K562 (cell line): ENCODE measurements at regions not wholly inside any gene's neighbourhood (a gene's known extent, or its start where the extent isn't known, plus 50 kb on each side); places are given as distances from the start of the nearest gene placed in this dataset.

Experiments
- ATAC-seq: fragments of 200-7000 bp; cut with Tn5 transposase; 3 replicates; pipeline ENCODE4 v1.9.1; 2020; ENCODE audit warnings: moderate library complexity
- BruUV-seq: library from RNA; stranded (reverse); fragments of 400-500 nt; replicated peaks from 2 replicates; lab custom pipeline; 2021; lab: Mats Ljungman, UMichigan
- CTCF ChIA-PET: fragments of 300-600 bp; formaldehyde crosslinking; extraction: SDS; loops from one replicate; lab custom pipeline; 2021; ENCODE audit warnings: low intra/inter-chr PET ratio; lab: Yijun Ruan, JAX
- POLR2A ChIA-PET: fragments of 300-600, 350-650 bp; sonication (Branson Sonifier 250); formaldehyde crosslinking; extraction: SDS; loops from one replicate; lab custom pipeline; 2021; ENCODE audit warnings: antibody characterized with exemption, inconsistent platforms; lab: Yijun Ruan, JAX
- DNase-seq, 4 experiments: peaks; one replicate each; pipeline versions ENCODE4 v3.0.0 to v3.0.0-alpha.2; 2011 to 2018; ENCODE audit warnings: low spot score in 3 of 4, mixed read lengths in 3 of 4; ENCODE audit errors: extremely low read depth in 1 of 4
- FAIRE-seq: peaks from 2 replicates; lab custom pipeline; 2011; peaks lifted over from hg19 to GRCh38; lab: Jason Lieb, UNC
- H2AFZ ChIP-seq: 2 replicates; pipeline ENCODE4 v1.6.0; 2011; ENCODE audit warnings: low read depth, low read length, control low read depth, inconsistent platforms
- H3K27ac ChIP-seq: fragments of 200-600 bp; 3 replicates; pipeline ENCODE4 v1.8.0; 2011; ENCODE audit warnings: low read depth, mild to moderate bottlenecking, control low read depth, inconsistent platforms, low read length, moderate library complexity, mixed read lengths; ENCODE audit errors: extremely low read depth
- H3K27me3 ChIP-seq, 2 experiments: fragments of 300-600 bp in 1 of 2; 2 replicates in 1 of 2; 3 replicates in 1 of 2; pipeline versions ENCODE4 v1.6.0 to v1.8.0; 2011; ENCODE audit warnings: inconsistent platforms in 2 of 2, low read length in 2 of 2, mild to moderate bottlenecking in 1 of 2, mixed read lengths in 1 of 2, moderate library complexity in 1 of 2; ENCODE audit not compliant: control insufficient read depth in 2 of 2, insufficient read depth in 2 of 2
- H3K36me3 ChIP-seq: fragments of 300-600 bp; 3 replicates; pipeline ENCODE4 v1.8.0; 2011; ENCODE audit warnings: mild to moderate bottlenecking, low read length, inconsistent platforms; ENCODE audit not compliant: control insufficient read depth, insufficient read depth
- H3K4me1 ChIP-seq, 2 experiments: fragments of 200-600 bp in 1 of 2; replicated peaks in 1 of 2; 2 replicates in 1 of 2; 3 replicates in 1 of 2; pipeline versions ENCODE4 v1.5.1 to v1.8.0; 2011; ENCODE audit warnings: inconsistent platforms in 2 of 2, low read length in 2 of 2, mild to moderate bottlenecking in 1 of 2, mixed read lengths in 1 of 2, moderate library complexity in 1 of 2; ENCODE audit not compliant: control insufficient read depth in 2 of 2, insufficient read depth in 2 of 2
- H3K4me2 ChIP-seq: 2 replicates; pipeline ENCODE4 v1.6.1; 2011; ENCODE audit warnings: low read length, control low read depth, inconsistent platforms, mixed read lengths; ENCODE audit not compliant: insufficient read depth
- H3K4me3 ChIP-seq: fragments of 200-600 bp; sonication (generic), shearing (Covaris generic); 2 replicates; pipeline ENCODE4 v1.5.1; 2016; ENCODE audit warnings: control low read depth, inconsistent platforms
- H3K79me2 ChIP-seq: fragments of 200-600 bp; 3 replicates; pipeline ENCODE4 v1.8.0; 2011; ENCODE audit warnings: low read length, inconsistent platforms; ENCODE audit not compliant: control insufficient read depth, insufficient read depth
- H3K9ac ChIP-seq, 2 experiments: 2 replicates each; pipeline versions ENCODE4 v1.6.0 to v1.6.1; 2011; ENCODE audit warnings: low read depth in 2 of 2, low read length in 2 of 2, control low read depth in 1 of 2, inconsistent platforms in 1 of 2, mild to moderate bottlenecking in 1 of 2, mixed read lengths in 1 of 2; ENCODE audit not compliant: insufficient read depth in 1 of 2
- H3K9me1 ChIP-seq: one replicate; pipeline ENCODE4 v1.6.0; 2011; ENCODE audit warnings: inconsistent platforms, mild to moderate bottlenecking, low read length, moderate library complexity; ENCODE audit not compliant: control insufficient read depth, insufficient read depth
- H3K9me3 ChIP-seq: replicated peaks from 2 replicates; pipeline ENCODE4 v1.5.1; 2011; ENCODE audit warnings: low read depth, low read length, inconsistent platforms; ENCODE audit not compliant: control insufficient read depth, insufficient read depth
- H4K20me1 ChIP-seq: replicated peaks from 2 replicates; pipeline ENCODE4 v1.6.1; 2011; ENCODE audit warnings: low read length, inconsistent platforms, mixed read lengths; ENCODE audit not compliant: control insufficient read depth, insufficient read depth
- ARNT ChIP-seq, 2 experiments: fragments of 450-650 bp; IDR thresholded peaks; 2 replicates each; pipeline ENCODE4 v1.6.1; 2016; ENCODE audit warnings: mild to moderate bottlenecking in 1 of 2
- BACH1 ChIP-seq: fragments of 200-800 bp; sonication (Bioruptor generic); IDR thresholded peaks from 2 replicates; pipeline ENCODE4 v1.6.1; 2016; ENCODE audit warnings: missing genetic modification characterization, missing compliant biosample characterization
- BMI1 ChIP-seq: fragments of 150-350 bp; IDR thresholded peaks from 2 replicates; pipeline ENCODE4 v1.6.1; 2014; ENCODE audit warnings: low read length
- CBFB ChIP-seq: sonication (generic); formaldehyde crosslinking; IDR thresholded peaks from 2 replicates; pipeline ENCODE4 v1.4.0; 2020; ENCODE audit warnings: mild to moderate bottlenecking, missing genetic modification reagents
- CLOCK ChIP-seq: fragments of 250-450 bp; sonication (Bioruptor Pico); IDR thresholded peaks from 2 replicates; pipeline ENCODE4 v1.4.0; 2020; ENCODE audit warnings: mild to moderate bottlenecking, moderate library complexity, borderline replicate concordance
- DNMT1 ChIP-seq: fragments of 450-650 bp; IDR thresholded peaks from 2 replicates; pipeline ENCODE4 v1.6.1; 2016; ENCODE audit warnings: antibody characterized with exemption, mild to moderate bottlenecking
- MTA2 ChIP-seq: fragments of 450-650 bp; IDR thresholded peaks from 2 replicates; pipeline ENCODE4 v1.6.1; 2016; ENCODE audit warnings: low read depth
- PREB ChIP-seq: sonication (generic); formaldehyde crosslinking; IDR thresholded peaks from 2 replicates; pipeline ENCODE4 v1.8.1; 2023; ENCODE audit warnings: mild to moderate bottlenecking, missing genetic modification reagents
- VEZF1 ChIP-seq: fragments of 200-800 bp; sonication (Bioruptor generic); IDR thresholded peaks from 2 replicates; pipeline ENCODE4 v1.6.1; 2017; ENCODE audit warnings: missing genetic modification characterization, missing compliant biosample characterization
- ZNF134 ChIP-seq: fragments of 250-450 bp; sonication (Bioruptor Pico); conservative IDR thresholded peaks from 2 replicates; pipeline ENCODE4 v1.4.0; 2020
- ZNF277 ChIP-seq: fragments of 250-450 bp; sonication (Bioruptor Pico); IDR thresholded peaks from 2 replicates; pipeline ENCODE4 v1.8.0; 2022; ENCODE audit warnings: inconsistent platforms, mild to moderate bottlenecking, moderate library complexity, borderline replicate concordance
- ZNF584 ChIP-seq: fragments of 200-800 bp; sonication (Bioruptor generic); IDR thresholded peaks from 2 replicates; pipeline ENCODE4 v1.6.1; 2016; ENCODE audit warnings: low read depth, mild to moderate bottlenecking, missing genetic modification characterization, missing compliant biosample characterization
- ZNF695 ChIP-seq: fragments of 450-650 bp; formaldehyde crosslinking; IDR thresholded peaks from 2 replicates; pipeline ENCODE4 v1.4.0; 2020; ENCODE audit warnings: mild to moderate bottlenecking, moderate library complexity
- WGBS: fragments of 100-300 bp; shearing (Covaris generic); methylation state at CpG from one replicate; pipeline ENCODE4 v1.1.6; 2016; ENCODE audit warnings: low coverage, mixed read lengths; ENCODE audit not compliant: insufficient coverage; ENCODE audit errors: missing lambda C conversion rate; 5-methylcytosine and 5-hydroxymethylcytosine counted together
- in situ Hi-C: fragments of 300-500 bp; cut with MboI; formaldehyde crosslinking; loops from 4 replicates; pipeline ENCODE4 v1.15.0; 2018; ENCODE audit warnings: inconsistent platforms, mixed read lengths
- intact Hi-C: fragments of 100-400 bp; cut with micrococcal nuclease; formaldehyde crosslinking; loops from 2 replicates; pipeline ENCODE4 v1.14.2; 2022

- Histone ChIP-seq H3K27ac (no peak overlapping the region), H2AFZ (no peak overlapping the region), H4K20me1 (no peaks in the 10 kb centered on the region), H3K4me3 (no peak overlapping the region), H3K79me2 (no peaks in the 10 kb centered on the region), H3K27me3 (no peaks in the 10 kb centered on the region; a peak in 1 of 5 replicates), H3K4me2 (no peak overlapping the region), H3K9me3 (no peaks in the 10 kb centered on the region), H3K4me1 (no peaks in the 10 kb centered on the region), H3K9ac (no peak overlapping the region), H3K9me1 (no peaks in the 10 kb centered on the region), H3K36me3 (no peaks in the 10 kb centered on the region)
- no TSS peak for BruUV-seq
- CTCF ChIA-PET, result no interaction called here
- in situ Hi-C loops, result no loop called here
- WGBS, result 10% methylated on average over 5 of the region's 5 CpGs
- ATAC-seq, result no peak
- DNase-seq, result no peak
- POLR2A ChIA-PET, result no interaction called here
- FAIRE-seq, result no peak
- intact Hi-C loops, result no loop called here
- TF ChIP-seq MTA2 (no peak), CLOCK (CRISPR knock-in tag) (no peak), BACH1 (no peak), PREB (no peak), ZNF584 (CRISPR knock-in tag) (no peak), ARNT (IDR thresholded peaks at IDR 0.05) (no peak), ZNF277 (CRISPR knock-in tag) (no peak), VEZF1 (CRISPR knock-in tag) (no peak), DNMT1 (no peak), ZNF134 (CRISPR knock-in tag) (no peak), ZNF695 (no peak), BMI1 (no peak), CBFB (CRISPR knock-in tag) (no peak)
Observed at GRCh38 chr6:105607636-105608621, 205.0 kb upstream of the PREP start.
